ENCODE measurements at regions not wholly inside any gene's neighbourhood (a gene's known extent, or its start where the extent isn't known, plus 50 kb on each side); places are given as distances from the start of the nearest gene placed in this dataset.

- TF ChIP-seq ZEB1 (IDR thresholded peaks at IDR 0.05; ENCODE audit: insufficient replicate concordance, low read depth) (no peak), ZKSCAN5 (CRISPR knock-in tag; IDR thresholded peaks at IDR 0.05) (no peak), ZBTB43 (CRISPR knock-in tag; conservative IDR thresholded peaks at IDR 0.05) (no peak)
Measured at GRCh38 chr9:109966643-109967368, 186.8 kb downstream of the PALM2AKAP2 start (continued).

GRCh38 chr9:109967651-109968642 lies 187.9 kb downstream of the PALM2AKAP2 start:
- WGBS (ENCODE audit: low lambda C conversion rate) = 71% methylated on average over 8 of the region's 8 CpGs
- POLR2A ChIA-PET = no interaction called here
- intact Hi-C loops (cut with micrococcal nuclease; ENCODE audit: unreplicated experiment) = no loop called here
- Histone ChIP-seq H3K36me3 (replicated peaks in 1 of 2; ENCODE audit: control insufficient read depth in 1 of 2, insufficient read depth in 2 of 2, low read length in 2 of 2) (no peaks in the 10 kb centered on the region), H3K4me1 (ENCODE audit: insufficient read depth, low read length) (no peaks in the 10 kb centered on the region), H3K4me3 (replicated peaks in 1 of 3; ENCODE audit: insufficient read depth in 1 of 3, low read depth in 2 of 3, low read length in 3 of 3) (no peak overlapping the region), H3K79me2 (ENCODE audit: insufficient read depth, low read length) (no peaks in the 10 kb centered on the region), H3K27me3 (ENCODE audit: control insufficient read depth in 1 of 2, insufficient read depth in 2 of 2, low read length in 2 of 2) (no peaks in the 10 kb centered on the region; a peak in 1 of 5 replicates), H3K4me2 (ENCODE audit: low read depth, low read length) (no peak overlapping the region), H3K9me3 (ENCODE audit: low read length) (no peaks in the 10 kb centered on the region), H3K9ac (ENCODE audit: insufficient read depth, low read depth, low read length) (no peak overlapping the region), H4K20me1 (ENCODE audit: insufficient read depth, low read length) (no peaks in the 10 kb centered on the region), H3K27ac (ENCODE audit: extremely low read length, insufficient read depth, low read length) (no peak overlapping the region), H2AFZ (ENCODE audit: low read length) (no peak overlapping the region)
- FAIRE-seq (no peak), ATAC-seq (no peak), DNase-seq (ENCODE audit: low spot score) (no peak)
- in situ Hi-C loops (cut with HindIII; ENCODE audit: extremely low pct_ligation_motif_present, low pct_unique_long_range_greater_than_20kb) = no loop called here
- CTCF ChIA-PET (ENCODE audit: low intra/inter-chr PET ratio, low total read pairs) = no interaction called here
- no TSS peak for BruUV-seq (replicated peaks)
- TF ChIP-seq SNAPC2 (CRISPR knock-in tag; IDR thresholded peaks at IDR 0.05) = no peak
- TF ChIP-seq MIER2 (CRISPR knock-in tag; IDR thresholded peaks at IDR 0.05) = no peak
- TF ChIP-seq MIXL1 (CRISPR knock-in tag; IDR thresholded peaks at IDR 0.05) = no peak
- TF ChIP-seq ZNF253 (CRISPR knock-in tag; IDR thresholded peaks at IDR 0.05; ENCODE audit: borderline replicate concordance) = no peak
- TF ChIP-seq SP2 (CRISPR knock-in tag; IDR thresholded peaks at IDR 0.05) = no peak
- no peak for TF ChIP-seq ZHX2 (IDR thresholded peaks at IDR 0.05; ENCODE audit: low read depth)
- no peak for TF ChIP-seq ZHX2 (CRISPR knock-in tag; IDR thresholded peaks at IDR 0.05; ENCODE audit: borderline replicate concordance)
